ENCODE measurements at regions not wholly inside any gene's neighbourhood (a gene's known extent, or its start where the extent isn't known, plus 50 kb on each side); places are given as distances from the start of the nearest gene placed in this dataset.

DNA sequence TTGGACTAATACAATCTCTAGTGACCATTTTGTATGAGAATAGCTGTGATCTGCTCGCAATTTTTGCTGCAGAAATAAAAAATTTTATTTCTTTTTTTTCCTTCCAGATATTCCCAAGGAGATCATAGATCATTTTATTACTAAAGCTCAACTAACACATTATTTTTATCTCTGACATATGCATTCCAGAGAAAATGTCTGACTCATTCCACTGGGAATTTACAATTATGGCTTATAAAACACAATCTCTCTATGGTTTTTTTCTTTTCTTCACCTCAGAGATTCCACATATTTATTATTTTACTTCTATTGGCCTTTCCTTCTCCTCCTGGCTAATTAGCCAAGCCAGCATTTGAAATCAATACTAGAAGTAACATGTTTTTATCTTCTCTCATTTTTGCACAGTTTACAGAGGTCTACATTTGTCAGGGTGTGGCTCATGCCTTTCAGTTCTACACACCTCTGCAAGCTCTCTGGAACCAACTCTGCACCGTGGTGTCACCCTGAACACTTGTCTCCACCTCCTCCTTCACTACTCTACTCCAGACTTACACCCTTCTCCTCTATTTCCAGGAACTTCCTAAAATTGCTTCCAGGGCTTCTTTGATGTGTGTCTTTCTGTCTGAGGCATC lies 59.8 kb upstream of the GPM6A start:
- TF ChIP-seq, protein P1, sequence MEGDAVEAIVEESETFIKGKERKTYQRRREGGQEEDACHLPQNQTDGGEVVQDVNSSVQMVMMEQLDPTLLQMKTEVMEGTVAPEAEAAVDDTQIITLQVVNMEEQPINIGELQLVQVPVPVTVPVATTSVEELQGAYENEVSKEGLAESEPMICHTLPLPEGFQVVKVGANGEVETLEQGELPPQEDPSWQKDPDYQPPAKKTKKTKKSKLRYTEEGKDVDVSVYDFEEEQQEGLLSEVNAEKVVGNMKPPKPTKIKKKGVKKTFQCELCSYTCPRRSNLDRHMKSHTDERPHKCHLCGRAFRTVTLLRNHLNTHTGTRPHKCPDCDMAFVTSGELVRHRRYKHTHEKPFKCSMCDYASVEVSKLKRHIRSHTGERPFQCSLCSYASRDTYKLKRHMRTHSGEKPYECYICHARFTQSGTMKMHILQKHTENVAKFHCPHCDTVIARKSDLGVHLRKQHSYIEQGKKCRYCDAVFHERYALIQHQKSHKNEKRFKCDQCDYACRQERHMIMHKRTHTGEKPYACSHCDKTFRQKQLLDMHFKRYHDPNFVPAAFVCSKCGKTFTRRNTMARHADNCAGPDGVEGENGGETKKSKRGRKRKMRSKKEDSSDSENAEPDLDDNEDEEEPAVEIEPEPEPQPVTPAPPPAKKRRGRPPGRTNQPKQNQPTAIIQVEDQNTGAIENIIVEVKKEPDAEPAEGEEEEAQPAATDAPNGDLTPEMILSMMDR (IDR thresholded peaks at IDR 0.05; ENCODE audit: low read depth, low read length, missing control alignments) = no peak
- in situ Hi-C loops (cut with HindIII; ENCODE audit: low sequenced_read_pairs) = no loop called here
- DNase-seq (ENCODE audit: low read depth) = peak; percentile 22
- no peak overlapping the region for H3K4me3 ChIP-seq (ENCODE audit: low read depth, low read length)

DNA sequence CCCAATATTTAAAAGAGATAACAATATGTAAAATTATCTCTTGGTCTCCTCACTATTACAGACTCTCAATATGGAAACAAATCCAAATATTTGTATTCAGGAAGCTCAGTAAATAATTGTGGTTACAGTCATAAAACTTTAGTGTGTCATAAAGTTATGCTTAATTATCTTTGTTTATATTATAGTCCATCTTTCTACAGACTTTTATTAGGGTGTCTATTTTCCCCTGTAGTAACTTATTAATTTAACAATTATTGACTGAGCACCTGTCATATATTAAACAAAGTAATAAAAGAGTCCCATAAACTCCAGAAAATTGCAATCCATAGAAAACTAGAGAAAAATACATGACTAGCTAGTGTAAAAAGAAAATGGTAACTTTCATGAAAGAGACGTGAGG lies 61.6 kb upstream of the GPM6A start:
- no peak overlapping the region for H3K4me3 ChIP-seq (ENCODE audit: low read depth, low read length)
- in situ Hi-C loops (cut with HindIII; ENCODE audit: low sequenced_read_pairs) = no loop called here
- TF ChIP-seq, protein P1 (IDR thresholded peaks at IDR 0.05; ENCODE audit: low read depth, low read length, missing control alignments) = no peak
- DNase-seq (ENCODE audit: low read depth) = no peak

DNA sequence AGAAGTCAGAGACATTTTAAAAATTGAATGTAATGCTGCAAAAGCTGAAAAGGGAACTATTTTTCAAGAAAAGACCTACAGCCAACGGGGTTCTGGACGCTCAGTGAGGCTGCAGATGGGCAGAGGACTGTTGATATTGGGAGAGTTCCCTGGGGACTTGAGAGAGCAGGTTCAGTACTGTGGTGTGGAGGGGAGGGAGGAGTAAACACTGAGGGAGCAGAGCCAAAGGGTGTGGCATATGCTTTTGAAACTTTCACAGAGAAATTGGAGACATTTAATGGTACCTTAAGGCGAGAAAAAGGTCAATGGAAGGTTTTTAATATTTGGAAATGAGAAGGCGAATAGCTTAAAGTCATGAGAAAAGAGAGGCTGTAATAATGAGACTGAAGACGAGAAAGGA lies 62.2 kb upstream of the GPM6A start:
- no peak for DNase-seq (ENCODE audit: low read depth)
- no peak overlapping the region for H3K4me3 ChIP-seq (ENCODE audit: low read depth, low read length)
- in situ Hi-C loops (cut with HindIII; ENCODE audit: low sequenced_read_pairs) = no loop called here
- TF ChIP-seq, protein P1 (IDR thresholded peaks at IDR 0.05; ENCODE audit: low read depth, low read length, missing control alignments) = no peak

DNA sequence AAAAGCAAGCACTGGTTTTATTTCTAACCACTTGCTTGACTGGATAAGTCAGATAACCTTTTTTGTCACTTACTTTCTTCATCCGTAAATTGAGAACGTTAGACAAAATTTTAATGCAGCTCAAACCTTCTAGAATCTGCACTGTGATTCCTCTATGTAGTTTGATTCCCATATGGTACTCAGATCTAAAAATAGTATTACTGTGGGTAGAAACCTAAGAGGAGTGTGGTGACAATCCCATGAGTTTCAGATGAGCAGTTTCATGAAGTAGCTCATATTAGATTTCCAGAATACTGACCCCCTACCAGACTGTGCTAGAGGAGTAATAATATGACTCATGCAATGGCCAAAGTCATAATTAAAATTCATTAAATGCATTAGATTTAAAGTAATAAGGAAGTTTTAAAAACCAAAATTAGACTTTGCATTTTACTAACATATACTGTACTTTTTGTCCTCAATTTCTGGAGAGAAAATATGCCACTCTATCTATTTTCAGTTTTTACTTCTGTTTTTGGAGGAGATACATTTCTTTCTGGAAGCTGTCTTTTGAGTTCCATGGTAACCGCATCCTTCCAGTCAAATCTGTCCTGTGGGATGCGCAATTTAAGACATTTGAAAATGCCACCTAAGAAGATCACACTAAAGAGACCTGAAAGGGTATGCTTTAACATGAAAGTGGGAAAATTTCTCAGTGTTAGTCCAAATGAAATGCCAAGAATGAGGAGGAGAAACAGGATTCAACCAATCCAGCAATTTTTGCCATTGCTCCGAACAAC lies 64.1 kb upstream of the GPM6A start:
- in situ Hi-C loops (cut with HindIII; ENCODE audit: low sequenced_read_pairs) = no loop called here
- DNase-seq (ENCODE audit: low read depth) = no peak
- H3K4me3 ChIP-seq (ENCODE audit: low read depth, low read length) = no peak overlapping the region
- TF ChIP-seq, protein P1 (IDR thresholded peaks at IDR 0.05; ENCODE audit: low read depth, low read length, missing control alignments) = no peak

DNA sequence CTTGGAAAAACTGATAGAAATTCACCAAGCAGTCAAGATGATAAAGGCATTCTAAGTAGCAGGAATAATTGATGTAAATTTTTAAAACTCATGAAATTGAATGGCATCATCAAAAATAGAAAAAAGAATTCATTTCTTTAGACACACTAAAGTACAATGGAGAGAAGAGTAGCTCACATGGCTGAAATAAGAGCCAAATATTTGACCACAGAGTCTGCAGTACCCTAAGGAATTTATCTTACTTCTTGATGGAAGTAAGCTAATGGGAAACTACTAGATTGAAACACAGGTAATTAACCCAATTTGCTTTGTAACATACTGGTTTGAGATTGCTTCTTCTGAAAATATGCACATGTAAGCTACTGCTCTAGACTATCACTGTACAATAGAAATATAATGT lies 70.8 kb upstream of the GPM6A start:
- TF ChIP-seq, protein P1 (IDR thresholded peaks at IDR 0.05; ENCODE audit: low read depth, low read length, missing control alignments) = no peak
- no peak for DNase-seq (ENCODE audit: low read depth)
- H3K4me3 ChIP-seq (ENCODE audit: low read depth, low read length) = no peak overlapping the region
- in situ Hi-C loops (cut with HindIII; ENCODE audit: low sequenced_read_pairs) = no loop called here

DNA sequence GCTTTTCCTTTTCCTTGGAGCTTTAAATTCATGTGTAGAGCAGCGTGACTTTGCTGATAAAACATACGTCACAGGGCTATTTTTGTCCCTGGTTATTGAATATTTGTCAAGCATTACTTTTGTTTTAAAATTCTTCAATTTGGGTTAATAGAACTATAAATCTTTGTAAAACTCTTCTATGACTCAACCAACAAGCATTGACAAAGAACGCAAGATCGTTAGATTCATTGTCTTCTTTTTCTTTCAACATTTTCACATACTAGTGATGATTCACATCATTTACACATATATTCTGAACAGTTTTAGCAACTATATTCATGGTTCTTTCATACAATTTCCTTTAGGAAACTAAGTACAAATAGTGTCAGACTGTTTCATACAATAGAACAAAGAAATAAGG lies 72.0 kb upstream of the GPM6A start:
- DNase-seq (ENCODE audit: low read depth) = peak; percentile 9
- H3K4me3 ChIP-seq (ENCODE audit: low read depth, low read length) = no peak overlapping the region
- TF ChIP-seq, protein P1 (IDR thresholded peaks at IDR 0.05; ENCODE audit: low read depth, low read length, missing control alignments) = no peak
- in situ Hi-C loops (cut with HindIII; ENCODE audit: low sequenced_read_pairs) = no loop called here
